Tibial nerve (tissue), 3 donors: ENCODE measurements at regions not wholly inside any gene's neighbourhood (a gene's known extent, or its start where the extent isn't known, plus 50 kb on each side); places are given as distances from the start of the nearest gene placed in this dataset.

Source experiments
- POLR2A ChIP-seq, 2 donors: fragments of 450-650 bp; IDR thresholded peaks; one replicate each; pipeline ENCODE4 v1.6.1; 2017; ENCODE audit warnings: antibody characterized with exemption in 2 of 2, mild to moderate bottlenecking in 2 of 2, moderate library complexity in 2 of 2
- TF ChIP-seq, protein P1 (sequence below), 5 experiments: fragments of 200-600 bp in 3 of 5; fragments of 450-650 bp in 2 of 5; sonication (generic) in 3 of 5; IDR thresholded peaks; one replicate each; pipeline ENCODE4 v1.5.1; 2016 to 2019; ENCODE audit warnings: antibody characterized with exemption in 5 of 5, mild to moderate bottlenecking in 3 of 5, moderate library complexity in 2 of 5

DNA sequence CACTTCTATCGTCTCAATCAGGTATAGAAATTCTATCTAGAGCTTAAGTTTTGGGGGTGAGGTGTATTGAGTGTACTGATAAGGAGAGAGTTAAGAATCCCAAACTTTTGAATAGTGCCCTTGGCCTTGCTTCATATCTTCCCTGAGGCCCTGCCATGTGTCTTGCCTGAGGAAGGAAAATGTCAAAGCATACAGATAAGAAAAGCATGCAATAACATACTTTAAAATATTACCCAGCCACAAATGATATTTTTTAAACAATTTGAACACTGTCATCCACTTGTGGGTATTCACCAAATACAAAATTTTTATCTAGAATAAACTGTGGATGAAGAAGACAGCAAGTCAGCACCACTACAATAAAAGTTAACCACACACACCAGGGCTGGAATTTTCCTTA is 631.0 kb upstream of the ALCAM start:
- TF ChIP-seq, protein P1, sequence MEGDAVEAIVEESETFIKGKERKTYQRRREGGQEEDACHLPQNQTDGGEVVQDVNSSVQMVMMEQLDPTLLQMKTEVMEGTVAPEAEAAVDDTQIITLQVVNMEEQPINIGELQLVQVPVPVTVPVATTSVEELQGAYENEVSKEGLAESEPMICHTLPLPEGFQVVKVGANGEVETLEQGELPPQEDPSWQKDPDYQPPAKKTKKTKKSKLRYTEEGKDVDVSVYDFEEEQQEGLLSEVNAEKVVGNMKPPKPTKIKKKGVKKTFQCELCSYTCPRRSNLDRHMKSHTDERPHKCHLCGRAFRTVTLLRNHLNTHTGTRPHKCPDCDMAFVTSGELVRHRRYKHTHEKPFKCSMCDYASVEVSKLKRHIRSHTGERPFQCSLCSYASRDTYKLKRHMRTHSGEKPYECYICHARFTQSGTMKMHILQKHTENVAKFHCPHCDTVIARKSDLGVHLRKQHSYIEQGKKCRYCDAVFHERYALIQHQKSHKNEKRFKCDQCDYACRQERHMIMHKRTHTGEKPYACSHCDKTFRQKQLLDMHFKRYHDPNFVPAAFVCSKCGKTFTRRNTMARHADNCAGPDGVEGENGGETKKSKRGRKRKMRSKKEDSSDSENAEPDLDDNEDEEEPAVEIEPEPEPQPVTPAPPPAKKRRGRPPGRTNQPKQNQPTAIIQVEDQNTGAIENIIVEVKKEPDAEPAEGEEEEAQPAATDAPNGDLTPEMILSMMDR (IDR thresholded peaks at IDR 0.05): no peak
- no peak for TF ChIP-seq POLR2A (IDR thresholded peaks at IDR 0.05)
